ENCODE measurements at regions not wholly inside any gene's neighbourhood (a gene's known extent, or its start where the extent isn't known, plus 50 kb on each side); places are given as distances from the start of the nearest gene placed in this dataset.

GRCh38 chr5:164799391-164799790 is 1294.0 kb downstream of the MAT2B start:
- TF ChIP-seq POLR2AphosphoS5 (IDR thresholded peaks at IDR 0.05; ENCODE audit: insufficient read depth, low read depth, low read length) (no peak), JUN (IDR thresholded peaks at IDR 0.05; ENCODE audit: borderline replicate concordance, insufficient read depth, insufficient read length, low read depth) (no peak), CTCF (IDR thresholded peaks at IDR 0.05; ENCODE audit: extremely low read depth in 1 of 2, insufficient read depth in 1 of 2, low read depth in 1 of 2, low read length in 2 of 2) (no peak), POLR2A (IDR thresholded peaks at IDR 0.05; ENCODE audit: low read depth, low read length) (no peak), FOS (IDR thresholded peaks at IDR 0.05; ENCODE audit: borderline replicate concordance, insufficient read depth, low read length) (no peak)
- TF ChIP-seq, protein P1, sequence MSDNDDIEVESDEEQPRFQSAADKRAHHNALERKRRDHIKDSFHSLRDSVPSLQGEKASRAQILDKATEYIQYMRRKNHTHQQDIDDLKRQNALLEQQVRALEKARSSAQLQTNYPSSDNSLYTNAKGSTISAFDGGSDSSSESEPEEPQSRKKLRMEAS (IDR thresholded peaks at IDR 0.05; ENCODE audit: insufficient read depth, insufficient read length): no peak

Measured in endothelial cell of umbilical vein (primary cell).